Liver (tissue), 8 donors: ENCODE measurements at regions not wholly inside any gene's neighbourhood (a gene's known extent, or its start where the extent isn't known, plus 50 kb on each side); places are given as distances from the start of the nearest gene placed in this dataset.

Experiments
- DNase-seq: peaks from one replicate; pipeline ENCODE4 v3.0.0-alpha.2; 2017; ENCODE audit warnings: low spot score
- H3K27ac ChIP-seq, 2 donors: one replicate each; pipeline ENCODE4 v1.7.0; 2013; ENCODE audit warnings: inconsistent platforms in 2 of 2, low read length in 2 of 2, control low read depth in 1 of 2, low read depth in 1 of 2, mild to moderate bottlenecking in 1 of 2
- H3K27me3 ChIP-seq, 4 donors: one replicate each; pipeline versions ENCODE4 v1.6.1 to v1.7.0; 2013; ENCODE audit warnings: low read length in 3 of 4, inconsistent platforms in 1 of 4, mild to moderate bottlenecking in 1 of 4, moderate library complexity in 1 of 4; ENCODE audit not compliant: control insufficient read depth in 4 of 4, insufficient read depth in 4 of 4
- H3K36me3 ChIP-seq, 4 donors: one replicate each; pipeline versions ENCODE4 v1.6.1 to v1.7.0; 2013; ENCODE audit warnings: low read length in 3 of 4, mild to moderate bottlenecking in 3 of 4, low read depth in 1 of 4, moderate library complexity in 1 of 4; ENCODE audit not compliant: control insufficient read depth in 4 of 4, insufficient read depth in 3 of 4
- H3K4me1 ChIP-seq, 4 donors: one replicate each; pipeline versions ENCODE4 v1.6.1 to v1.7.0; 2013; ENCODE audit warnings: low read length in 3 of 4, mild to moderate bottlenecking in 3 of 4, moderate library complexity in 1 of 4; ENCODE audit not compliant: control insufficient read depth in 4 of 4, insufficient read depth in 4 of 4
- H3K4me3 ChIP-seq, 3 donors: one replicate each; pipeline versions ENCODE4 v1.6.1 to v1.7.0; 2013; ENCODE audit warnings: low read length in 3 of 3, control low read depth in 1 of 3, low read depth in 1 of 3, mild to moderate bottlenecking in 1 of 3
- H3K9ac ChIP-seq, 2 donors: one replicate each; pipeline ENCODE4 v1.7.0; 2013; ENCODE audit warnings: low read length in 2 of 2, mild to moderate bottlenecking in 2 of 2, moderate library complexity in 2 of 2, control low read depth in 1 of 2, low read depth in 1 of 2
- H3K9me3 ChIP-seq, 4 donors: one replicate each; pipeline versions ENCODE4 v1.6.1 to v1.7.0; 2013; ENCODE audit warnings: low read length in 3 of 4; ENCODE audit not compliant: control insufficient read depth in 4 of 4
- ATF3 ChIP-seq: IDR thresholded peaks from 2 replicates; pipeline ENCODE4 v1.6.1; 2016; ENCODE audit warnings: antibody characterized with exemption
- EGR1 ChIP-seq, 2 donors: IDR thresholded peaks; 2 replicates each; pipeline ENCODE4 v1.6.1; 2016 to 2018; ENCODE audit warnings: antibody characterized with exemption in 2 of 2, low read depth in 2 of 2
- FOXA1 ChIP-seq: IDR thresholded peaks from 2 replicates; pipeline ENCODE4 v1.6.1; 2016; ENCODE audit warnings: antibody characterized with exemption
- FOXA2 ChIP-seq: IDR thresholded peaks from 2 replicates; pipeline ENCODE4 v1.6.1; 2016; ENCODE audit warnings: antibody characterized with exemption
- GABPA ChIP-seq, 2 donors: IDR thresholded peaks in 1 of 2; conservative IDR thresholded peaks in 1 of 2; 2 replicates each; pipeline ENCODE4 v1.6.1; 2016; ENCODE audit warnings: antibody characterized with exemption in 2 of 2, mild to moderate bottlenecking in 1 of 2, moderate library complexity in 1 of 2
- HNF4G ChIP-seq: IDR thresholded peaks from 2 replicates; pipeline ENCODE4 v1.6.1; 2016; ENCODE audit warnings: antibody characterized with exemption
- JUND ChIP-seq, 2 donors: IDR thresholded peaks; 2 replicates each; pipeline ENCODE4 v1.6.1; 2016; ENCODE audit warnings: antibody characterized with exemption in 2 of 2
- NR2F2 ChIP-seq: IDR thresholded peaks from 2 replicates; pipeline ENCODE4 v1.6.1; 2016; ENCODE audit warnings: antibody characterized with exemption
- RAD21 ChIP-seq, 2 donors: IDR thresholded peaks; 2 replicates each; pipeline ENCODE4 v1.6.1; 2016; ENCODE audit warnings: antibody characterized with exemption in 2 of 2, mild to moderate bottlenecking in 2 of 2
- RXRA ChIP-seq, 2 donors: IDR thresholded peaks; 2 replicates each; pipeline ENCODE4 v1.6.1; 2017 to 2018; ENCODE audit warnings: antibody characterized with exemption in 2 of 2, mild to moderate bottlenecking in 1 of 2
- SP1 ChIP-seq: IDR thresholded peaks from 2 replicates; pipeline ENCODE4 v1.6.1; 2018; ENCODE audit warnings: antibody characterized with exemption, mild to moderate bottlenecking
- YY1 ChIP-seq: IDR thresholded peaks from 2 replicates; pipeline ENCODE4 v1.6.1; 2016; ENCODE audit warnings: antibody characterized with exemption, mild to moderate bottlenecking
- WGBS: extraction: QIAGEN DNeasy Blood & Tissue Kit; methylation state at CpG from one replicate; pipeline ENCODE4 v1.1.7; 2013; 5-methylcytosine and 5-hydroxymethylcytosine counted together
- TF ChIP-seq, protein P1 (sequence below): fragments of 150-350 bp; IDR thresholded peaks from 2 replicates; pipeline ENCODE4 v1.5.1; 2017; ENCODE audit warnings: improper control_type of control experiment, low read depth, low read length; ENCODE audit not compliant: missing input control
- TF ChIP-seq, protein P2 (sequence below): IDR thresholded peaks from 2 replicates; pipeline ENCODE4 v1.6.1; 2016; ENCODE audit warnings: antibody characterized with exemption, mild to moderate bottlenecking
- TF ChIP-seq, protein P3 (sequence below): IDR thresholded peaks from 2 replicates; pipeline ENCODE4 v1.6.1; 2016; ENCODE audit warnings: antibody characterized with exemption
- TF ChIP-seq, protein P4 (sequence below): IDR thresholded peaks from 2 replicates; pipeline ENCODE4 v1.6.1; 2016; ENCODE audit warnings: antibody characterized with exemption
- donor health status: healthy.
- donor health status: healthy.
- donor health status: healthy.
- donor health status: healthy.
- donor health status: healthy.

DNA sequence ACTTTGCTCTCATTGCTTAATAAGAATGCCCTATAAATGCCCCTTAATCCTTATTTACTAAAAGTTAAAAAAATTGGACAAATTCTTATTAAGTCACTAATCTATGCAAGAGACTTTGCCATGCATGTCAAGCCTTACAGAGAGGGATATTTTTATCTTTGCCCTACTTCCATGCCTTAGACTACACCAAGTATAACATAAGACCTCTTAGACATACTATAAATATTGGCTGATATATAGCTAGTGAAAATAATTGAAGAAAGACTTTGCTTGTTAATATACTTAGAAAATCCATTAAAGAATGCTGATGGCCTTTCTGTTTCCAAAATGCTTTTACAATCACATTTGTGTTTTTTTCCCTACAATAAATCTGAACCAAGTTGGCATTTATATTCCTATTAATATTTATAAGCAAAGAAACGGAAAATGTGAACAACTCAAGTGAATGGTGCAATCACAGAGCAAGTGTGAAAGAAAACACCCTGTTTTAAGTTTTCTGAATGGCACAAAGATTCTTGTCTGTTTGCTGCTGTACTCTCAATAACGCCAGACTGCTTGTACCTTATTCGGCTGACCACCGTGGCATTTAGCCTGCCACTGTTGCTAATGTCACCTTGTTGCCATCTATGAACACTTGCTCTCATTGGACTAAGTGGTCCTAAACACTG lies 105.0 kb downstream of the MC4R start:
- H3K9me3 ChIP-seq: no peaks in the 10 kb centered on the region
- H3K4me3 ChIP-seq: no peak overlapping the region
- H3K27ac ChIP-seq: no peak overlapping the region
- 79% methylated on average over 4 of the region's 4 CpGs for WGBS
- H3K36me3 ChIP-seq: no peaks in the 10 kb centered on the region
- DNase-seq: no peak
- H3K9ac ChIP-seq: no peak overlapping the region
- TF ChIP-seq JUND (IDR thresholded peaks at IDR 0.05) (no peak), RXRA (IDR thresholded peaks at IDR 0.05) (no peak), YY1 (no peak), EGR1 (IDR thresholded peaks at IDR 0.05; ENCODE audit: low read depth in 2 of 2) (no peak), FOXA1 (no peak), ATF3 (no peak), GABPA (IDR thresholded peaks at IDR 0.05 in 1 of 2, conservative IDR thresholded peaks at IDR 0.05 in 1 of 2) (no peak), SP1 (no peak), HNF4G (no peak), FOXA2 (no peak)
- TF ChIP-seq, protein P1, sequence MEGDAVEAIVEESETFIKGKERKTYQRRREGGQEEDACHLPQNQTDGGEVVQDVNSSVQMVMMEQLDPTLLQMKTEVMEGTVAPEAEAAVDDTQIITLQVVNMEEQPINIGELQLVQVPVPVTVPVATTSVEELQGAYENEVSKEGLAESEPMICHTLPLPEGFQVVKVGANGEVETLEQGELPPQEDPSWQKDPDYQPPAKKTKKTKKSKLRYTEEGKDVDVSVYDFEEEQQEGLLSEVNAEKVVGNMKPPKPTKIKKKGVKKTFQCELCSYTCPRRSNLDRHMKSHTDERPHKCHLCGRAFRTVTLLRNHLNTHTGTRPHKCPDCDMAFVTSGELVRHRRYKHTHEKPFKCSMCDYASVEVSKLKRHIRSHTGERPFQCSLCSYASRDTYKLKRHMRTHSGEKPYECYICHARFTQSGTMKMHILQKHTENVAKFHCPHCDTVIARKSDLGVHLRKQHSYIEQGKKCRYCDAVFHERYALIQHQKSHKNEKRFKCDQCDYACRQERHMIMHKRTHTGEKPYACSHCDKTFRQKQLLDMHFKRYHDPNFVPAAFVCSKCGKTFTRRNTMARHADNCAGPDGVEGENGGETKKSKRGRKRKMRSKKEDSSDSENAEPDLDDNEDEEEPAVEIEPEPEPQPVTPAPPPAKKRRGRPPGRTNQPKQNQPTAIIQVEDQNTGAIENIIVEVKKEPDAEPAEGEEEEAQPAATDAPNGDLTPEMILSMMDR: no peak
- TF ChIP-seq, protein P2, sequence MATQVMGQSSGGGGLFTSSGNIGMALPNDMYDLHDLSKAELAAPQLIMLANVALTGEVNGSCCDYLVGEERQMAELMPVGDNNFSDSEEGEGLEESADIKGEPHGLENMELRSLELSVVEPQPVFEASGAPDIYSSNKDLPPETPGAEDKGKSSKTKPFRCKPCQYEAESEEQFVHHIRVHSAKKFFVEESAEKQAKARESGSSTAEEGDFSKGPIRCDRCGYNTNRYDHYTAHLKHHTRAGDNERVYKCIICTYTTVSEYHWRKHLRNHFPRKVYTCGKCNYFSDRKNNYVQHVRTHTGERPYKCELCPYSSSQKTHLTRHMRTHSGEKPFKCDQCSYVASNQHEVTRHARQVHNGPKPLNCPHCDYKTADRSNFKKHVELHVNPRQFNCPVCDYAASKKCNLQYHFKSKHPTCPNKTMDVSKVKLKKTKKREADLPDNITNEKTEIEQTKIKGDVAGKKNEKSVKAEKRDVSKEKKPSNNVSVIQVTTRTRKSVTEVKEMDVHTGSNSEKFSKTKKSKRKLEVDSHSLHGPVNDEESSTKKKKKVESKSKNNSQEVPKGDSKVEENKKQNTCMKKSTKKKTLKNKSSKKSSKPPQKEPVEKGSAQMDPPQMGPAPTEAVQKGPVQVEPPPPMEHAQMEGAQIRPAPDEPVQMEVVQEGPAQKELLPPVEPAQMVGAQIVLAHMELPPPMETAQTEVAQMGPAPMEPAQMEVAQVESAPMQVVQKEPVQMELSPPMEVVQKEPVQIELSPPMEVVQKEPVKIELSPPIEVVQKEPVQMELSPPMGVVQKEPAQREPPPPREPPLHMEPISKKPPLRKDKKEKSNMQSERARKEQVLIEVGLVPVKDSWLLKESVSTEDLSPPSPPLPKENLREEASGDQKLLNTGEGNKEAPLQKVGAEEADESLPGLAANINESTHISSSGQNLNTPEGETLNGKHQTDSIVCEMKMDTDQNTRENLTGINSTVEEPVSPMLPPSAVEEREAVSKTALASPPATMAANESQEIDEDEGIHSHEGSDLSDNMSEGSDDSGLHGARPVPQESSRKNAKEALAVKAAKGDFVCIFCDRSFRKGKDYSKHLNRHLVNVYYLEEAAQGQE: no peak
- TF ChIP-seq, protein P3, sequence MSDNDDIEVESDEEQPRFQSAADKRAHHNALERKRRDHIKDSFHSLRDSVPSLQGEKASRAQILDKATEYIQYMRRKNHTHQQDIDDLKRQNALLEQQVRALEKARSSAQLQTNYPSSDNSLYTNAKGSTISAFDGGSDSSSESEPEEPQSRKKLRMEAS: no peak
- H3K4me1 ChIP-seq: no peaks in the 10 kb centered on the region
- no peaks in the 10 kb centered on the region for H3K27me3 ChIP-seq

- H3K9me3 ChIP-seq: no peaks in the 10 kb centered on the region
- H3K27me3 ChIP-seq: no peaks in the 10 kb centered on the region
- no peaks in the 10 kb centered on the region for H3K4me1 ChIP-seq
- no peak for DNase-seq
- no peaks in the 10 kb centered on the region for H3K36me3 ChIP-seq
- H3K9ac ChIP-seq: no peak overlapping the region
- 66% methylated on average over 5 of the region's 5 CpGs for WGBS
- H3K4me3 ChIP-seq: no peak overlapping the region
- H3K27ac ChIP-seq: no peak overlapping the region
- TF ChIP-seq GABPA (IDR thresholded peaks at IDR 0.05 in 1 of 2, conservative IDR thresholded peaks at IDR 0.05 in 1 of 2) (no peak), YY1 (no peak), NR2F2 (no peak), FOXA1 (no peak), RAD21 (IDR thresholded peaks at IDR 0.05) (no peak), ATF3 (no peak), FOXA2 (no peak), JUND (IDR thresholded peaks at IDR 0.05) (no peak), RXRA (IDR thresholded peaks at IDR 0.05) (no peak)
- TF ChIP-seq, protein P2: no peak
- TF ChIP-seq, protein P4, sequence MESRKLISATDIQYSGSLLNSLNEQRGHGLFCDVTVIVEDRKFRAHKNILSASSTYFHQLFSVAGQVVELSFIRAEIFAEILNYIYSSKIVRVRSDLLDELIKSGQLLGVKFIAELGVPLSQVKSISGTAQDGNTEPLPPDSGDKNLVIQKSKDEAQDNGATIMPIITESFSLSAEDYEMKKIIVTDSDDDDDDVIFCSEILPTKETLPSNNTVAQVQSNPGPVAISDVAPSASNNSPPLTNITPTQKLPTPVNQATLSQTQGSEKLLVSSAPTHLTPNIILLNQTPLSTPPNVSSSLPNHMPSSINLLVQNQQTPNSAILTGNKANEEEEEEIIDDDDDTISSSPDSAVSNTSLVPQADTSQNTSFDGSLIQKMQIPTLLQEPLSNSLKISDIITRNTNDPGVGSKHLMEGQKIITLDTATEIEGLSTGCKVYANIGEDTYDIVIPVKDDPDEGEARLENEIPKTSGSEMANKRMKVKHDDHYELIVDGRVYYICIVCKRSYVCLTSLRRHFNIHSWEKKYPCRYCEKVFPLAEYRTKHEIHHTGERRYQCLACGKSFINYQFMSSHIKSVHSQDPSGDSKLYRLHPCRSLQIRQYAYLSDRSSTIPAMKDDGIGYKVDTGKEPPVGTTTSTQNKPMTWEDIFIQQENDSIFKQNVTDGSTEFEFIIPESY: no peak
- TF ChIP-seq, protein P1: no peak
Observed at GRCh38 chr18:60266558-60266957, 106.0 kb downstream of the MC4R start.
